ENCODE measurements at regions not wholly inside any gene's neighbourhood (a gene's known extent, or its start where the extent isn't known, plus 50 kb on each side); places are given as distances from the start of the nearest gene placed in this dataset.

- TF ChIP-seq EP300 (IDR thresholded peaks at IDR 0.05) = no peak
- no peak for TF ChIP-seq CTCF (IDR thresholded peaks at IDR 0.05)
- TF ChIP-seq KDM1A (IDR thresholded peaks at IDR 0.05; ENCODE audit: low read depth) = no peak
- TF ChIP-seq, protein P1, sequence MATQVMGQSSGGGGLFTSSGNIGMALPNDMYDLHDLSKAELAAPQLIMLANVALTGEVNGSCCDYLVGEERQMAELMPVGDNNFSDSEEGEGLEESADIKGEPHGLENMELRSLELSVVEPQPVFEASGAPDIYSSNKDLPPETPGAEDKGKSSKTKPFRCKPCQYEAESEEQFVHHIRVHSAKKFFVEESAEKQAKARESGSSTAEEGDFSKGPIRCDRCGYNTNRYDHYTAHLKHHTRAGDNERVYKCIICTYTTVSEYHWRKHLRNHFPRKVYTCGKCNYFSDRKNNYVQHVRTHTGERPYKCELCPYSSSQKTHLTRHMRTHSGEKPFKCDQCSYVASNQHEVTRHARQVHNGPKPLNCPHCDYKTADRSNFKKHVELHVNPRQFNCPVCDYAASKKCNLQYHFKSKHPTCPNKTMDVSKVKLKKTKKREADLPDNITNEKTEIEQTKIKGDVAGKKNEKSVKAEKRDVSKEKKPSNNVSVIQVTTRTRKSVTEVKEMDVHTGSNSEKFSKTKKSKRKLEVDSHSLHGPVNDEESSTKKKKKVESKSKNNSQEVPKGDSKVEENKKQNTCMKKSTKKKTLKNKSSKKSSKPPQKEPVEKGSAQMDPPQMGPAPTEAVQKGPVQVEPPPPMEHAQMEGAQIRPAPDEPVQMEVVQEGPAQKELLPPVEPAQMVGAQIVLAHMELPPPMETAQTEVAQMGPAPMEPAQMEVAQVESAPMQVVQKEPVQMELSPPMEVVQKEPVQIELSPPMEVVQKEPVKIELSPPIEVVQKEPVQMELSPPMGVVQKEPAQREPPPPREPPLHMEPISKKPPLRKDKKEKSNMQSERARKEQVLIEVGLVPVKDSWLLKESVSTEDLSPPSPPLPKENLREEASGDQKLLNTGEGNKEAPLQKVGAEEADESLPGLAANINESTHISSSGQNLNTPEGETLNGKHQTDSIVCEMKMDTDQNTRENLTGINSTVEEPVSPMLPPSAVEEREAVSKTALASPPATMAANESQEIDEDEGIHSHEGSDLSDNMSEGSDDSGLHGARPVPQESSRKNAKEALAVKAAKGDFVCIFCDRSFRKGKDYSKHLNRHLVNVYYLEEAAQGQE (IDR thresholded peaks at IDR 0.05) = no peak
- no peak for TF ChIP-seq POLR2A (IDR thresholded peaks at IDR 0.05; ENCODE audit: low read length)
- TF ChIP-seq CBX8 (IDR thresholded peaks at IDR 0.05) = no peak
- no peak for TF ChIP-seq BHLHE40 (IDR thresholded peaks at IDR 0.05; ENCODE audit: low read depth, low read length)
- TF ChIP-seq FOSB (CRISPR knock-in tag; IDR thresholded peaks at IDR 0.05) = no peak
- no peak for TF ChIP-seq MAX (IDR thresholded peaks at IDR 0.05)
- TF ChIP-seq TP53 (CRISPR knock-in tag; IDR thresholded peaks at IDR 0.05) = no peak
- TF ChIP-seq SREBF2 (IDR thresholded peaks at IDR 0.05) = no peak
- no peak for TF ChIP-seq CEBPB (IDR thresholded peaks at IDR 0.05)
Observed at GRCh38 chr22:34800260-34800980, 265.5 kb upstream of the ISX start.
